ENCODE measurements at regions not wholly inside any gene's neighbourhood (a gene's known extent, or its start where the extent isn't known, plus 50 kb on each side); places are given as distances from the start of the nearest gene placed in this dataset.

GRCh38 chr4:125125276-125125675, 189.5 kb upstream of the FAT4 start:
- in situ Hi-C loops (cut with MboI; ENCODE audit: low pct_unique_long_range_greater_than_20kb, low sequenced_read_pairs, unreplicated experiment), result no loop called here
- no peak for DNase-seq (ENCODE audit: low spot score)
- TF ChIP-seq CTCF (IDR thresholded peaks at IDR 0.05; ENCODE audit: extremely low read depth, insufficient read depth, missing control alignments), result no peak

GRCh38 chr4:125123570-125124109, 191.1 kb upstream of the FAT4 start:
- in situ Hi-C loops (cut with MboI; ENCODE audit: low pct_unique_long_range_greater_than_20kb, low sequenced_read_pairs, unreplicated experiment), result no loop called here
- no peak for DNase-seq (ENCODE audit: low spot score)
- TF ChIP-seq CTCF (IDR thresholded peaks at IDR 0.05; ENCODE audit: extremely low read depth, insufficient read depth, missing control alignments), result no peak

- TF ChIP-seq CTCF (IDR thresholded peaks at IDR 0.05; ENCODE audit: extremely low read depth, insufficient read depth, missing control alignments), result no peak
- in situ Hi-C loops (cut with MboI; ENCODE audit: low pct_unique_long_range_greater_than_20kb, low sequenced_read_pairs, unreplicated experiment), result no loop called here
- DNase-seq (ENCODE audit: low spot score), result no peak
Observed at GRCh38 chr4:125121581-125121980, 193.2 kb upstream of the FAT4 start.

GRCh38 chr4:125116431-125116830, 198.3 kb upstream of the FAT4 start:
- no peak for TF ChIP-seq CTCF (IDR thresholded peaks at IDR 0.05; ENCODE audit: extremely low read depth, insufficient read depth, missing control alignments)
- no peak for DNase-seq (ENCODE audit: low spot score)
- in situ Hi-C loops (cut with MboI; ENCODE audit: low pct_unique_long_range_greater_than_20kb, low sequenced_read_pairs, unreplicated experiment), result no loop called here

GRCh38 chr4:125115941-125116340, 198.8 kb upstream of the FAT4 start:
- no peak for TF ChIP-seq CTCF (IDR thresholded peaks at IDR 0.05; ENCODE audit: extremely low read depth, insufficient read depth, missing control alignments)
- in situ Hi-C loops (cut with MboI; ENCODE audit: low pct_unique_long_range_greater_than_20kb, low sequenced_read_pairs, unreplicated experiment), result no loop called here
- DNase-seq (ENCODE audit: low spot score), result no peak

GRCh38 chr4:125115476-125115875, 199.3 kb upstream of the FAT4 start:
- no peak for TF ChIP-seq CTCF (IDR thresholded peaks at IDR 0.05; ENCODE audit: extremely low read depth, insufficient read depth, missing control alignments)
- in situ Hi-C loops (cut with MboI; ENCODE audit: low pct_unique_long_range_greater_than_20kb, low sequenced_read_pairs, unreplicated experiment), result no loop called here
- DNase-seq (ENCODE audit: low spot score), result no peak

GRCh38 chr4:125112536-125112935, 202.2 kb upstream of the FAT4 start:
- TF ChIP-seq CTCF (IDR thresholded peaks at IDR 0.05; ENCODE audit: extremely low read depth, insufficient read depth, missing control alignments), result no peak
- no peak for DNase-seq (ENCODE audit: low spot score)
- in situ Hi-C loops (cut with MboI; ENCODE audit: low pct_unique_long_range_greater_than_20kb, low sequenced_read_pairs, unreplicated experiment), result no loop called here
